Suprapubic skin (tissue), 4 donors: ENCODE measurements at regions not wholly inside any gene's neighbourhood (a gene's known extent, or its start where the extent isn't known, plus 50 kb on each side); places are given as distances from the start of the nearest gene placed in this dataset.

ENCODE experiments used
- EP300 ChIP-seq: sonication (generic); formaldehyde crosslinking; IDR thresholded peaks from one replicate; pipeline ENCODE4 v1.6.1; 2017; ENCODE audit warnings: antibody characterized with exemption
- POLR2A ChIP-seq, 2 donors: fragments of 450-650 bp; IDR thresholded peaks; one replicate each; pipeline ENCODE4 v1.6.1; 2017; ENCODE audit warnings: antibody characterized with exemption in 2 of 2, mild to moderate bottlenecking in 2 of 2, moderate library complexity in 2 of 2
- POLR2AphosphoS5 ChIP-seq, 3 donors: sonication (generic); formaldehyde crosslinking; IDR thresholded peaks; one replicate each; pipeline ENCODE4 v1.6.1; 2017; ENCODE audit warnings: antibody characterized with exemption in 3 of 3
- TF ChIP-seq, protein P1 (sequence below), 2 donors: fragments of 200-600 bp in 1 of 2; fragments of 450-650 bp in 1 of 2; sonication (generic) in 1 of 2; IDR thresholded peaks; one replicate each; pipeline ENCODE4 v1.5.1; 2016 to 2019; ENCODE audit warnings: antibody characterized with exemption in 2 of 2, mild to moderate bottlenecking in 1 of 2, moderate library complexity in 1 of 2

DNA sequence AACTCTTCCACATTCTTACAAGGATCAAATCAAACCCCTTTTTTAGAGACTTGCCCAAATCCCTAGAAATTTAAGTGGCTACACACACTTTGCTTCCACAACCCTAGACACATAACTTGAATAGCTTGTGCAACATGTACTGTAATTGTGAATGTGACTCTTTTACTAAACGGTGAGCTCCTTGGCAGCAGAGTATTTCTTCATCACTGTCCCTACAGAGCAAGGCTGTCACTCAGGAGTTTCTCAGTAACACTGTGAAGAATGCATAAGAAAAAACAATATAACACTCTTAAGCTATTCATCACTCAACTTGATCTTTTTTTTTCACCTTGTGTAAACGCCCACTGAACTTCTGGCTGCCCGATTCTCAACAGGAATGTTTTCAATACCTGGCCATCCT, 53.8 kb upstream of the ADAMTS18 start:
- no peak for TF ChIP-seq POLR2A (IDR thresholded peaks at IDR 0.05)
- TF ChIP-seq, protein P1, sequence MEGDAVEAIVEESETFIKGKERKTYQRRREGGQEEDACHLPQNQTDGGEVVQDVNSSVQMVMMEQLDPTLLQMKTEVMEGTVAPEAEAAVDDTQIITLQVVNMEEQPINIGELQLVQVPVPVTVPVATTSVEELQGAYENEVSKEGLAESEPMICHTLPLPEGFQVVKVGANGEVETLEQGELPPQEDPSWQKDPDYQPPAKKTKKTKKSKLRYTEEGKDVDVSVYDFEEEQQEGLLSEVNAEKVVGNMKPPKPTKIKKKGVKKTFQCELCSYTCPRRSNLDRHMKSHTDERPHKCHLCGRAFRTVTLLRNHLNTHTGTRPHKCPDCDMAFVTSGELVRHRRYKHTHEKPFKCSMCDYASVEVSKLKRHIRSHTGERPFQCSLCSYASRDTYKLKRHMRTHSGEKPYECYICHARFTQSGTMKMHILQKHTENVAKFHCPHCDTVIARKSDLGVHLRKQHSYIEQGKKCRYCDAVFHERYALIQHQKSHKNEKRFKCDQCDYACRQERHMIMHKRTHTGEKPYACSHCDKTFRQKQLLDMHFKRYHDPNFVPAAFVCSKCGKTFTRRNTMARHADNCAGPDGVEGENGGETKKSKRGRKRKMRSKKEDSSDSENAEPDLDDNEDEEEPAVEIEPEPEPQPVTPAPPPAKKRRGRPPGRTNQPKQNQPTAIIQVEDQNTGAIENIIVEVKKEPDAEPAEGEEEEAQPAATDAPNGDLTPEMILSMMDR (IDR thresholded peaks at IDR 0.05) = no peak
- no peak for TF ChIP-seq POLR2AphosphoS5 (IDR thresholded peaks at IDR 0.05)
- no peak for TF ChIP-seq EP300
